IMR-90 (cell line): ENCODE measurements at regions not wholly inside any gene's neighbourhood (a gene's known extent, or its start where the extent isn't known, plus 50 kb on each side); places are given as distances from the start of the nearest gene placed in this dataset.

ENCODE experiments used
- ATAC-seq: fragments of 200-7000 bp; cut with Tn5 transposase; 2 replicates; pipeline ENCODE4 v1.9.1; 2020; ENCODE audit warnings: low read depth, mild to moderate bottlenecking, moderate library complexity
- BruUV-seq: library from RNA; stranded (reverse); fragments of 400-500 nt; replicated peaks from 2 replicates; lab custom pipeline; 2021; lab: Mats Ljungman, UMichigan
- CTCF ChIA-PET: fragments of 300-600 bp; formaldehyde crosslinking; extraction: SDS; loops from one replicate; lab custom pipeline; 2021; ENCODE audit warnings: antibody characterized with exemption; lab: Yijun Ruan, JAX
- POLR2A ChIA-PET: fragments of 300-600 bp; sonication (Branson Sonifier 250); formaldehyde crosslinking; loops from one replicate; lab custom pipeline; 2022; ENCODE audit warnings: antibody characterized with exemption; ENCODE audit not compliant: unreplicated experiment; lab: Charles Lee
- DNase-seq: peaks from one replicate; pipeline ENCODE4 v3.0.0; 2013
- H2AFZ ChIP-seq: replicated peaks from 2 replicates; pipeline ENCODE3; 2013; ENCODE audit warnings: low read length, mild to moderate bottlenecking; ENCODE audit not compliant: poor library complexity
- H2AK5ac ChIP-seq: 2 replicates; pipeline ENCODE4 v1.6.1; 2013; ENCODE audit warnings: low read depth, low read length, inconsistent platforms
- H2AK9ac ChIP-seq: replicated peaks from 2 replicates; pipeline ENCODE3; 2013; ENCODE audit warnings: mild to moderate bottlenecking, low read depth, low read length, moderate library complexity; ENCODE audit not compliant: poor library complexity
- H2BK120ac ChIP-seq: 2 replicates; pipeline ENCODE4 v1.6.1; 2013; ENCODE audit warnings: low read depth, low read length, inconsistent platforms
- H2BK15ac ChIP-seq: 3 replicates; pipeline ENCODE4 v1.6.1; 2013; ENCODE audit warnings: low read depth, low read length, inconsistent platforms
- H2BK20ac ChIP-seq: 2 replicates; pipeline ENCODE4 v1.6.1; 2013; ENCODE audit warnings: low read depth, mild to moderate bottlenecking, inconsistent platforms, low read length, moderate library complexity
- H2BK5ac ChIP-seq: 2 replicates; pipeline ENCODE4 v1.6.1; 2013; ENCODE audit warnings: mild to moderate bottlenecking, low read depth, low read length, inconsistent platforms; ENCODE audit not compliant: poor library complexity, severe bottlenecking
- H3K14ac ChIP-seq: replicated peaks from 2 replicates; pipeline ENCODE4 v1.6.1; 2013; ENCODE audit warnings: low read depth, low read length, inconsistent platforms
- H3K18ac ChIP-seq: 2 replicates; pipeline ENCODE4 v1.6.1; 2013; ENCODE audit warnings: low read depth, low read length, control low read depth
- H3K23ac ChIP-seq: 2 replicates; pipeline ENCODE4 v1.6.1; 2013; ENCODE audit warnings: low read depth, low read length, inconsistent platforms
- H3K27ac ChIP-seq: 2 replicates; pipeline ENCODE4 v1.5.1; 2013; ENCODE audit warnings: mild to moderate bottlenecking, control low read depth, low read length; ENCODE audit not compliant: insufficient read depth
- H3K27me3 ChIP-seq: 2 replicates; pipeline ENCODE4 v1.6.1; 2013; ENCODE audit warnings: low read length; ENCODE audit not compliant: control insufficient read depth, insufficient read depth
- H3K36me3 ChIP-seq: 2 replicates; pipeline ENCODE4 v1.6.1; 2013; ENCODE audit warnings: low read length, mixed read lengths; ENCODE audit not compliant: control insufficient read depth, insufficient read depth
- H3K4ac ChIP-seq: 2 replicates; pipeline ENCODE4 v1.6.1; 2013; ENCODE audit warnings: low read depth, low read length, inconsistent platforms
- H3K4me1 ChIP-seq: 2 replicates; pipeline ENCODE4 v1.6.1; 2013; ENCODE audit warnings: low read length, mixed read lengths; ENCODE audit not compliant: control insufficient read depth, insufficient read depth
- H3K4me2 ChIP-seq: 2 replicates; pipeline ENCODE4 v1.6.1; 2013; ENCODE audit warnings: low read depth, mild to moderate bottlenecking, control low read depth, low read length, moderate library complexity
- H3K4me3 ChIP-seq: 2 replicates; pipeline ENCODE4 v1.5.1; 2013; ENCODE audit warnings: low read depth, mild to moderate bottlenecking, control low read depth, low read length, moderate library complexity; ENCODE audit not compliant: insufficient read depth
- H3K56ac ChIP-seq: 2 replicates; pipeline ENCODE4 v1.6.1; 2013; ENCODE audit warnings: low read length, inconsistent platforms; ENCODE audit not compliant: insufficient read depth; ENCODE audit errors: extremely low read depth
- H3K79me1 ChIP-seq, 2 experiments: 2 replicates each; pipeline ENCODE4 v1.6.1; 2013; ENCODE audit warnings: low read length in 2 of 2, inconsistent platforms in 1 of 2, low read depth in 1 of 2
- H3K9ac ChIP-seq: 2 replicates; pipeline ENCODE4 v1.6.1; 2013; ENCODE audit warnings: low read depth, low read length, control low read depth
- H3K9me1 ChIP-seq: 2 replicates; pipeline ENCODE4 v1.6.1; 2013; ENCODE audit warnings: low read length, inconsistent platforms; ENCODE audit not compliant: insufficient read depth
- H3K9me3 ChIP-seq: 2 replicates; pipeline ENCODE4 v1.6.1; 2013; ENCODE audit warnings: low read length; ENCODE audit not compliant: control insufficient read depth, insufficient read depth
- H4K20me1 ChIP-seq: 2 replicates; pipeline ENCODE4 v1.6.1; 2013; ENCODE audit warnings: low read length, inconsistent platforms; ENCODE audit not compliant: insufficient read depth
- H4K5ac ChIP-seq: 2 replicates; pipeline ENCODE4 v1.6.1; 2013; ENCODE audit warnings: mild to moderate bottlenecking, low read depth, low read length, control low read depth
- H4K8ac ChIP-seq, 2 experiments: 2 replicates each; pipeline ENCODE4 v1.6.1; 2013; ENCODE audit warnings: low read depth in 2 of 2, low read length in 2 of 2, control low read depth in 1 of 2, inconsistent platforms in 1 of 2
- H4K91ac ChIP-seq: 2 replicates; pipeline ENCODE4 v1.6.1; 2013; ENCODE audit warnings: low read depth, low read length, inconsistent platforms; ENCODE audit not compliant: insufficient read depth
- BHLHE40 ChIP-seq: fragments of 150-350 bp; IDR thresholded peaks from 2 replicates; pipeline ENCODE4 v1.6.1; 2016; ENCODE audit warnings: mild to moderate bottlenecking, low read depth, low read length
- CEBPB ChIP-seq: IDR thresholded peaks from 2 replicates; pipeline ENCODE4 v1.6.1; 2012; ENCODE audit warnings: low read depth, low read length, improper control_type of control experiment
- POLR2A ChIP-seq: IDR thresholded peaks from 2 replicates; pipeline ENCODE4 v1.6.1; 2012; ENCODE audit warnings: mild to moderate bottlenecking, low read depth, low read length
- RCOR1 ChIP-seq: IDR thresholded peaks from 2 replicates; pipeline ENCODE4 v1.6.1; 2012; ENCODE audit warnings: mild to moderate bottlenecking, low read length, improper control_type of control experiment; ENCODE audit not compliant: insufficient replicate concordance
- RFX5 ChIP-seq: IDR thresholded peaks from 2 replicates; pipeline ENCODE4 v1.8.0; 2012; ENCODE audit warnings: low read depth, mild to moderate bottlenecking, low read length, moderate library complexity
- WGBS, 2 experiments: methylation state at CpG; one replicate each; pipeline versions ENCODE4 v1.1.5 to v1.1.7; 2013; ENCODE audit warnings: missing lambda C conversion rate in 2 of 2; ENCODE audit not compliant: insufficient read length in 1 of 2; ENCODE audit errors: extremely low coverage in 2 of 2; 5-methylcytosine and 5-hydroxymethylcytosine counted together
- dilution Hi-C: fragments of 300-500 bp; cut with HindIII; formaldehyde crosslinking; loops from one replicate; pipeline ENCODE4 v1.14.3; 2018; ENCODE audit warnings: low sequenced_read_pairs; ENCODE audit not compliant: unreplicated experiment
- in situ Hi-C: fragments of 300-500 bp; cut with MboI; formaldehyde crosslinking; loops from 3 replicates; pipeline ENCODE4 v1.14.3; 2019; ENCODE audit warnings: low sequenced_read_pairs, inconsistent platforms, mixed read lengths
- intact Hi-C: fragments of 100-400 bp; cut with micrococcal nuclease; formaldehyde crosslinking; loops from 2 replicates; pipeline ENCODE4 v1.10.0; 2022
- TF ChIP-seq, protein P1 (sequence below): fragments of 150-350 bp; IDR thresholded peaks from 2 replicates; pipeline ENCODE4 v1.6.1; 2016; ENCODE audit warnings: low read depth, mild to moderate bottlenecking, low read length, moderate library complexity, borderline replicate concordance

DNA sequence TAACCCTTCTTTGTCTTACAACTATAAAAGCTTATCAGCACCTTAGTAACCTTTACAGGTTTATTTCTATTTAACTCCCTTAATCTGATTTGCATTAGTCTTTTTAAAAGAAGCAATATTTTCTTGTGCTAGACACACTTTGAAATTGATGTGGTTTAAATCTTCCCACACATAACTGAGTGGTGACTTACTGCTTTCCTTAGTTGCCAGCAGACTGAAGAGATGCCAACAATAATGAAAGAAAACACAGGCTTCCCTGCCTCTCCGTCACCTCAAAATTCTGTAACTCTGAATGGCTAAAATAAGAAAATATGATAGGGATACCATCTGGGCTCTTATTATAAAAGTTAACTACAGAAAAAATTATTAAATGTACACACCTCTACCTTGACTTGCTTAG lies 196.8 kb downstream of the PTBP2 start:
- DNase-seq (peak; percentile 76), ATAC-seq (peak; percentile 42; the same call in 1 of the 2 replicates)
- Histone ChIP-seq H3K14ac (no peak overlapping the region), H2BK5ac (no peak overlapping the region), H3K9ac (no peak overlapping the region), H3K27me3 (no peaks in the 10 kb centered on the region), H2BK20ac (no peak overlapping the region), H3K18ac (no peak overlapping the region), H3K4ac (no peak overlapping the region), H2AK9ac (no peak overlapping the region), H2AFZ (no peak overlapping the region), H3K23ac (no peak overlapping the region), H3K79me1 (no peaks in the 10 kb centered on the region), H3K9me3 (no peaks in the 10 kb centered on the region), H3K4me3 (no peak overlapping the region), H3K36me3 (no peaks in the 10 kb centered on the region), H4K8ac (no peak overlapping the region), H3K56ac (no peak overlapping the region), H2BK15ac (no peak overlapping the region), H2BK120ac (no peak overlapping the region), H3K27ac (no peak overlapping the region), H3K4me2 (no peak overlapping the region), H4K5ac (no peak overlapping the region), H2AK5ac (no peak overlapping the region), H3K9me1 (no peaks in the 10 kb centered on the region; the same call in 1 of the 2 replicates), H4K20me1 (no peaks in the 10 kb centered on the region), H3K4me1 (no peaks in the 10 kb centered on the region), H4K91ac (no peak overlapping the region)
- dilution Hi-C loops, result no loop called here
- BruUV-seq, result no TSS peak
- intact Hi-C loops, result no loop called here
- no CpG with 5 or more reads among the region's 1 CpG for WGBS, 2 experiments
- in situ Hi-C loops, result no loop called here
- TF ChIP-seq, protein P1, sequence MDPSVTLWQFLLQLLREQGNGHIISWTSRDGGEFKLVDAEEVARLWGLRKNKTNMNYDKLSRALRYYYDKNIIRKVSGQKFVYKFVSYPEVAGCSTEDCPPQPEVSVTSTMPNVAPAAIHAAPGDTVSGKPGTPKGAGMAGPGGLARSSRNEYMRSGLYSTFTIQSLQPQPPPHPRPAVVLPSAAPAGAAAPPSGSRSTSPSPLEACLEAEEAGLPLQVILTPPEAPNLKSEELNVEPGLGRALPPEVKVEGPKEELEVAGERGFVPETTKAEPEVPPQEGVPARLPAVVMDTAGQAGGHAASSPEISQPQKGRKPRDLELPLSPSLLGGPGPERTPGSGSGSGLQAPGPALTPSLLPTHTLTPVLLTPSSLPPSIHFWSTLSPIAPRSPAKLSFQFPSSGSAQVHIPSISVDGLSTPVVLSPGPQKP, result no peak
- TF ChIP-seq BHLHE40 (no peak), RFX5 (no peak), CEBPB (no peak), RCOR1 (no peak), POLR2A (no peak)
- ChIA-PET CTCF (no interaction called here), POLR2A (no interaction called here)
